CD4-positive, alpha-beta T cell treated with Interleukin-15 for 4 hours (primary cell): ENCODE measurements at regions not wholly inside any gene's neighbourhood (a gene's known extent, or its start where the extent isn't known, plus 50 kb on each side); places are given as distances from the start of the nearest gene placed in this dataset.
"Not testable (repeated sequence)": the region's sequence is repeated elsewhere in the genome, so short reads cannot be mapped to it uniquely, and the experiment has no call there.

Experiments
- DNase-seq: peaks from one replicate; pipeline ENCODE4 v3.0.0-alpha.2; 2020; ENCODE audit warnings: low spot score

GRCh38 chr10:108962172-108962571 is 961.1 kb downstream of the XPNPEP1 start:
- no peak for DNase-seq

GRCh38 chr10:108957681-108958080 is 965.6 kb downstream of the XPNPEP1 start:
- DNase-seq = no peak

- no peak for DNase-seq
Measured at GRCh38 chr10:108956149-108956548, 967.2 kb downstream of the XPNPEP1 start.

- not testable (repeated sequence) for DNase-seq
Measured at GRCh38 chr10:108920029-108920428, 1003.3 kb downstream of the XPNPEP1 start.

- DNase-seq = no peak
Measured at GRCh38 chr10:108913300-108913699, 1010.0 kb downstream of the XPNPEP1 start.

GRCh38 chr10:108911814-108912541 is 1011.3 kb downstream of the XPNPEP1 start:
- DNase-seq = no peak

- DNase-seq = no peak
Measured at GRCh38 chr10:108908096-108908495, 1015.2 kb downstream of the XPNPEP1 start.

- DNase-seq = no peak
Measured at GRCh38 chr10:108905821-108906220, 1017.5 kb downstream of the XPNPEP1 start.

GRCh38 chr10:108905171-108905570 is 1018.1 kb downstream of the XPNPEP1 start:
- DNase-seq = no peak

GRCh38 chr10:108904163-108904838 is 1019.0 kb downstream of the XPNPEP1 start:
- DNase-seq = no peak

- DNase-seq = no peak
Measured at GRCh38 chr10:108902619-108903285, 1020.6 kb downstream of the XPNPEP1 start.

GRCh38 chr10:108901781-108902618 is 1021.3 kb downstream of the XPNPEP1 start:
- no peak for DNase-seq

- no peak for DNase-seq
Measured at GRCh38 chr10:108899670-108900069, 1023.6 kb downstream of the XPNPEP1 start.

- no peak for DNase-seq
Measured at GRCh38 chr10:108894402-108895301, 1028.7 kb downstream of the XPNPEP1 start.

- no peak for DNase-seq
Measured at GRCh38 chr10:108877095-108877561, 1046.2 kb downstream of the XPNPEP1 start.

GRCh38 chr10:108872854-108873253 is 1050.5 kb downstream of the XPNPEP1 start:
- no peak for DNase-seq

GRCh38 chr10:108868881-108869280 is 1054.4 kb downstream of the XPNPEP1 start:
- DNase-seq = no peak

GRCh38 chr10:108862676-108863350 is 1060.5 kb downstream of the XPNPEP1 start:
- DNase-seq = no peak

- no peak for DNase-seq
Measured at GRCh38 chr10:108861181-108861754, 1062.0 kb downstream of the XPNPEP1 start.

GRCh38 chr10:108852211-108852610 is 1071.1 kb downstream of the XPNPEP1 start:
- DNase-seq = no peak
